IPS-NIHi7 (cell line): ENCODE measurements at regions not wholly inside any gene's neighbourhood (a gene's known extent, or its start where the extent isn't known, plus 50 kb on each side); places are given as distances from the start of the nearest gene placed in this dataset.
"Not testable (repeated sequence)": the region's sequence is repeated elsewhere in the genome, so short reads cannot be mapped to it uniquely, and the experiment has no call there.

Experiments used
- DNase-seq: peaks from one replicate; pipeline ENCODE4 v3.0.0; 2012; ENCODE audit warnings: mixed read lengths; ENCODE audit errors: extremely low spot score

- DNase-seq: no peak
Measured at GRCh38 chr6:72457738-72458137, 164.1 kb upstream of the KCNQ5 start.

- DNase-seq: no peak
Measured at GRCh38 chr6:72458521-72458920, 163.3 kb upstream of the KCNQ5 start.

- no peak for DNase-seq
Measured at GRCh38 chr6:72461144-72461543, 160.7 kb upstream of the KCNQ5 start.

- no peak for DNase-seq
Measured at GRCh38 chr6:72464246-72464645, 157.6 kb upstream of the KCNQ5 start.

GRCh38 chr6:72464791-72465691 is 156.8 kb upstream of the KCNQ5 start:
- DNase-seq: peak; percentile 18

- DNase-seq: no peak
Measured at GRCh38 chr6:72466471-72466870, 155.4 kb upstream of the KCNQ5 start.

GRCh38 chr6:72466971-72467566 is 154.8 kb upstream of the KCNQ5 start:
- no peak for DNase-seq

- DNase-seq: not testable (repeated sequence)
Measured at GRCh38 chr6:72469406-72469983, 152.4 kb upstream of the KCNQ5 start.

- DNase-seq: no peak
Measured at GRCh38 chr6:72476051-72476450, 145.8 kb upstream of the KCNQ5 start.

- DNase-seq: no peak
Measured at GRCh38 chr6:72476646-72477045, 145.2 kb upstream of the KCNQ5 start.

- no peak for DNase-seq
Measured at GRCh38 chr6:72495441-72495840, 126.4 kb upstream of the KCNQ5 start.

- no peak for DNase-seq
Measured at GRCh38 chr6:72497186-72497585, 124.7 kb upstream of the KCNQ5 start.

- no peak for DNase-seq
Measured at GRCh38 chr6:72500669-72501068, 121.2 kb upstream of the KCNQ5 start.

GRCh38 chr6:72504406-72504805 is 117.5 kb upstream of the KCNQ5 start:
- DNase-seq: no peak

- DNase-seq: no peak
Measured at GRCh38 chr6:72505446-72505845, 116.4 kb upstream of the KCNQ5 start.

- DNase-seq: no peak
Measured at GRCh38 chr6:72519871-72520270, 102.0 kb upstream of the KCNQ5 start.

- DNase-seq: no peak
Measured at GRCh38 chr6:72521684-72522083, 100.2 kb upstream of the KCNQ5 start.

GRCh38 chr6:72522735-72523141 is 99.1 kb upstream of the KCNQ5 start:
- DNase-seq: peak; percentile 78

GRCh38 chr6:72524011-72524645 is 97.7 kb upstream of the KCNQ5 start:
- no peak for DNase-seq

GRCh38 chr6:72525821-72526510 is 95.9 kb upstream of the KCNQ5 start:
- DNase-seq: no peak

GRCh38 chr6:72530152-72530551 is 91.7 kb upstream of the KCNQ5 start:
- no peak for DNase-seq

GRCh38 chr6:72530750-72531149 is 91.1 kb upstream of the KCNQ5 start:
- DNase-seq: no peak
